SH-SY5Y (cell line): ENCODE measurements at regions not wholly inside any gene's neighbourhood (a gene's known extent, or its start where the extent isn't known, plus 50 kb on each side); places are given as distances from the start of the nearest gene placed in this dataset.

Source experiments
- GATA2 ChIP-seq: IDR thresholded peaks from 2 replicates; pipeline ENCODE4 v1.6.1; 2011; ENCODE audit warnings: mild to moderate bottlenecking, low read depth, low read length
- GATA3 ChIP-seq: IDR thresholded peaks from 2 replicates; pipeline ENCODE4 v1.6.1; 2011; ENCODE audit warnings: low read depth, mild to moderate bottlenecking, low read length, moderate library complexity

- no peak for TF ChIP-seq GATA3
- TF ChIP-seq GATA2 = no peak
These were observed 233.1 kb upstream of the PFKP start for GRCh38 chr10:2834214-2834613.
